Activated B cell treated with CpG ODN at 0.5 μM for 24 hours (primary cell): ENCODE measurements at regions not wholly inside any gene's neighbourhood (a gene's known extent, or its start where the extent isn't known, plus 50 kb on each side); places are given as distances from the start of the nearest gene placed in this dataset.

Source experiments
- ATAC-seq: fragments of 200-7000 bp; cut with Tn5 transposase; one replicate; pipeline ENCODE4 v1.10.0; 2021; ENCODE audit warnings: low read depth, mild to moderate bottlenecking, moderate library complexity
- CTCF ChIA-PET: fragments of 350-600 bp; sonication (Branson Sonifier 250); formaldehyde crosslinking; loops from one replicate; lab custom pipeline; 2021; ENCODE audit warnings: antibody characterized with exemption; lab: Charles Lee
- POLR2A ChIA-PET: fragments of 350-600 bp; sonication (Branson Sonifier 250); formaldehyde crosslinking; loops from one replicate; lab custom pipeline; 2021; ENCODE audit warnings: antibody characterized with exemption; lab: Charles Lee
- DNase-seq: peaks from one replicate; pipeline ENCODE4 v3.0.0; 2022
- H3K27ac Mint-ChIP-seq: one replicate; pipeline ENCODE4 v1.8.0; 2020; ENCODE audit warnings: mixed read lengths
- H3K27me3 Mint-ChIP-seq: one replicate; pipeline ENCODE4 v1.8.0; 2021; ENCODE audit warnings: mixed read lengths
- H3K36me3 Mint-ChIP-seq: one replicate; pipeline ENCODE4 v1.8.0; 2021; ENCODE audit warnings: low read depth, mixed read lengths
- H3K4me1 Mint-ChIP-seq: one replicate; pipeline ENCODE4 v1.8.0; 2021; ENCODE audit warnings: mixed read lengths
- H3K4me3 Mint-ChIP-seq: one replicate; pipeline ENCODE4 v1.8.0; 2020; ENCODE audit warnings: mild to moderate bottlenecking, mixed read lengths
- H3K9me3 Mint-ChIP-seq: one replicate; pipeline ENCODE4 v1.8.0; 2020; ENCODE audit warnings: mixed read lengths
- intact Hi-C: fragments of 100-400 bp; cut with micrococcal nuclease; formaldehyde crosslinking; loops from one replicate; pipeline ENCODE4 v1.15.1; 2024
- TF ChIP-seq, protein P1 (sequence below): fragments of 200-600 bp; IDR thresholded peaks from one replicate; pipeline ENCODE4 v1.8.0; 2022; ENCODE audit warnings: antibody characterized with exemption, mild to moderate bottlenecking

DNA sequence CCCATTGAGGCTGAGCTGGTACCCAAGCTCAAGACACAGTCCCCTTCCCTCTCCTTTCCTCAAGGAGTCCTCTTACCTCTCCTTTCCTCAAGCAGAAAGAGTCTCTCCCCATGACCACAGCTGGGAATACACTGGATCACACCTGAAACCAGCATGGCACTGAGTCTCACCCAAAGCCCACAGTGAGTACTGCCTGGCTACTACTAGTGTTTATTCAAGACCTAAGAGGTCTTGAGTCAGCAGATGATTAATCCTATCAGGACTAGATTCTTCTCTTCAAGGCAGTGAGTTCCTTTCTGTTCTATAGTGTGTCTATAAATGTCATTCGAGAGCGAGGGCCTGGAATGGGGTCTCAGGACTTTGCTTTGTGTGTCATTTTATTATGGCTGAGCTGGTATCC lies 111.4 kb downstream of the METTL4 start:
- intact Hi-C loops: no loop called here

DNA sequence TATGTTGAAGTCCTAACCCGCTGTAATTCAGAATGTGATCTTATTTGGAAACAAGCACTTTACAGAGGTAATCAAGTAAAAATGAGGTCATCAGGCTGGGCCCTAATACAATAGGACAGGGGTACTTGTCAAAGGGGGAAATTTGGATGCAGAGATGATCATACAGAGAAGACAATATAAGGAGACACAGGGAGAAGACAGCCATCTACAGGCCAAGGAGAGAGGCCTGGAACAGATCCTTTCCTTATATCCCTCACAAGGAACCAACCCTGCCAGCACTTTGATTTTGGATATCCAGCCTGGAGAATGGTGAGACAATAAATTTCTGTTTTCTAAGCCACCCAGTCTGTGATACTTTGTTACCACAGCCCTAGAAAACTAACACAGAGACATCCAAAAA lies 104.3 kb downstream of the METTL4 start:
- Mint-ChIP-seq H3K36me3 (no peaks in the 10 kb centered on the region), H3K27ac (no peak overlapping the region), H3K4me1 (no peaks in the 10 kb centered on the region), H3K27me3 (peaks cover 18% of the 10 kb centered on the region), H3K4me3 (no peak overlapping the region), H3K9me3 (no peaks in the 10 kb centered on the region)
- intact Hi-C loops: no loop called here
- POLR2A ChIA-PET: no interaction called here
- CTCF ChIA-PET: no interaction called here
- ATAC-seq (no peak), DNase-seq (no peak)
- TF ChIP-seq, protein P1, sequence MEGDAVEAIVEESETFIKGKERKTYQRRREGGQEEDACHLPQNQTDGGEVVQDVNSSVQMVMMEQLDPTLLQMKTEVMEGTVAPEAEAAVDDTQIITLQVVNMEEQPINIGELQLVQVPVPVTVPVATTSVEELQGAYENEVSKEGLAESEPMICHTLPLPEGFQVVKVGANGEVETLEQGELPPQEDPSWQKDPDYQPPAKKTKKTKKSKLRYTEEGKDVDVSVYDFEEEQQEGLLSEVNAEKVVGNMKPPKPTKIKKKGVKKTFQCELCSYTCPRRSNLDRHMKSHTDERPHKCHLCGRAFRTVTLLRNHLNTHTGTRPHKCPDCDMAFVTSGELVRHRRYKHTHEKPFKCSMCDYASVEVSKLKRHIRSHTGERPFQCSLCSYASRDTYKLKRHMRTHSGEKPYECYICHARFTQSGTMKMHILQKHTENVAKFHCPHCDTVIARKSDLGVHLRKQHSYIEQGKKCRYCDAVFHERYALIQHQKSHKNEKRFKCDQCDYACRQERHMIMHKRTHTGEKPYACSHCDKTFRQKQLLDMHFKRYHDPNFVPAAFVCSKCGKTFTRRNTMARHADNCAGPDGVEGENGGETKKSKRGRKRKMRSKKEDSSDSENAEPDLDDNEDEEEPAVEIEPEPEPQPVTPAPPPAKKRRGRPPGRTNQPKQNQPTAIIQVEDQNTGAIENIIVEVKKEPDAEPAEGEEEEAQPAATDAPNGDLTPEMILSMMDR: no peak

More for the DNA sequence above, 111.4 kb downstream of the METTL4 start:
- no peaks in the 10 kb centered on the region for H3K4me1 Mint-ChIP-seq
- peaks cover 8% of the 10 kb centered on the region for H3K27me3 Mint-ChIP-seq
- ChIA-PET CTCF (no interaction called here), POLR2A (no interaction called here)
- H3K27ac Mint-ChIP-seq: no peak overlapping the region
- H3K9me3 Mint-ChIP-seq: no peaks in the 10 kb centered on the region
- ATAC-seq: no peak
- TF ChIP-seq, protein P1: no peak
- no peak overlapping the region for H3K4me3 Mint-ChIP-seq
- no peaks in the 10 kb centered on the region for H3K36me3 Mint-ChIP-seq
- no peak for DNase-seq

DNA sequence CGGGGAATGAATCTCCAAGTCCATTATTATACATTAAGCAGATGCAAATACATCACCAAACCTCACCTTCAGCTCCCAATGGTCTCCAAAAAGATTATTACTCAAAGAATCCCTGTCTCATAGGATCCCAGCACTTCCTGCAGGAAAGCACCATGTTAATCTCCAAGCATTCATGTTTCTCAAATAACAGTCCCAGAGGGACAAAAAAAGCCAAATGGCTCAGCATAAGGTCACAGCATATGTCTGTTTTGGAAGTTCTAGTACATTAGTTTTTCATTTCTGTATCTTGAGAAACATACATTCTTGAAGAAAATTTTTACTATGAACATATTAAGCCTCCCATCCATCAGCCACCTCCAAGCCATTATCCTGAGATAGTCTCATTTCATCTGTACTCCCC lies 103.3 kb downstream of the METTL4 start:
- no peaks in the 10 kb centered on the region for H3K4me1 Mint-ChIP-seq
- POLR2A ChIA-PET: no interaction called here

DNA sequence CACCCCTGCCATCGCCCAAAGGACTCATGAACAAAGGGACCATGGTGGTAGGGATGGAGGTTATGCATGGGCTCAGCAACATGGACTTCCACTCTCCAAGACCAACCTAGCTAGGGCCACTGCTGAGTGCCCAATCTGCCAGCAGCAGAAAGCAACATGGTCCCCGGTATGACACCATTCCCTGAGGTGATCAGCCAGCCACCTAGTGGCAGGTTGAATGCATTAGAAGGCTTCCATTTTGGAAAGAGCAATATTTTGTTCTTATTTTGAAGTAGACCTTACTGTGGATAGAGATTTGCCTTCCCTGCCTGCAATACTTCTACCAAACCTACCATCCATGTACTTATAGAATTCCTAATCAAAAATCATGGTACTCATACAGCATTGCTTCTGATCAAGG lies 99.8 kb downstream of the METTL4 start:
- H3K27ac Mint-ChIP-seq: no peak overlapping the region

More for the DNA sequence above, 103.3 kb downstream of the METTL4 start:
- H3K4me3 Mint-ChIP-seq: no peak overlapping the region
- H3K36me3 Mint-ChIP-seq: no peaks in the 10 kb centered on the region
- CTCF ChIA-PET: no interaction called here
- H3K27ac Mint-ChIP-seq: no peak overlapping the region
- no peaks in the 10 kb centered on the region for H3K9me3 Mint-ChIP-seq
- DNase-seq: no peak
- TF ChIP-seq, protein P1: no peak
- no peak for ATAC-seq
- H3K27me3 Mint-ChIP-seq: peaks cover 14% of the 10 kb centered on the region
- intact Hi-C loops: no loop called here

DNA sequence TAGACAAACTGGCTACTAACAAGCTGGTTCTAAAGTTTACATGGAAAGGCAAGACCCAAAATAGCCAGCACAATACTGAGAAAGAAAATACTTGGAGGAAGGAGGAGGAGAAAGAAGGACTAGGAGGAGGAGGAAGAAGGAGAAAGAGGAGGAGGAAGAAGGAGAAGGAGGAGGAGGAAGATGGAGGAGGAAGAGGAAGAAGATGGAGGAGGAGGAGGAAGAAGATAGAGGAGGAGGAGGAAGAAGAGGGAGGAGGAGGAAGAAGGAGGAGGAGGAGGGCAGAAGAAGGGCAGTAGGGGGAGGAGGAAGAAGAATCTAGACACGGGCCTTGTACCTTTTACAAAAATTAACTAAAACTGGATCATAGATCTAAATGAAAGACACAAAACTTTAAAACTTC lies 92.6 kb downstream of the METTL4 start:
- Mint-ChIP-seq H3K4me3 (no peak overlapping the region), H3K27me3 (peaks cover 10% of the 10 kb centered on the region), H3K27ac (no peak overlapping the region), H3K4me1 (no peaks in the 10 kb centered on the region), H3K9me3 (no peaks in the 10 kb centered on the region), H3K36me3 (no peaks in the 10 kb centered on the region)
- intact Hi-C loops: no loop called here
- ChIA-PET POLR2A (no interaction called here), CTCF (no interaction called here)
- no peak for ATAC-seq
- TF ChIP-seq, protein P1: no peak
- no peak for DNase-seq

More for the DNA sequence above, 99.8 kb downstream of the METTL4 start:
- TF ChIP-seq, protein P1: no peak
- no peak for DNase-seq
- H3K9me3 Mint-ChIP-seq: no peaks in the 10 kb centered on the region
- H3K4me3 Mint-ChIP-seq: no peak overlapping the region
- H3K4me1 Mint-ChIP-seq: no peaks in the 10 kb centered on the region
- no peak for ATAC-seq
- CTCF ChIA-PET: no interaction called here
- POLR2A ChIA-PET: no interaction called here
- peaks cover 12% of the 10 kb centered on the region for H3K27me3 Mint-ChIP-seq
- H3K36me3 Mint-ChIP-seq: no peaks in the 10 kb centered on the region
- intact Hi-C loops: no loop called here
